WI38 (cell line): ENCODE measurements at regions not wholly inside any gene's neighbourhood (a gene's known extent, or its start where the extent isn't known, plus 50 kb on each side); places are given as distances from the start of the nearest gene placed in this dataset.

ENCODE experiments used
- H3K4me3 ChIP-seq: 2 replicates; pipeline ENCODE4 v1.5.1; 2011; ENCODE audit warnings: low read depth, mild to moderate bottlenecking, control low read depth, low read length
- CTCF ChIP-seq: IDR thresholded peaks from 2 replicates; pipeline ENCODE4 v1.5.1; 2012; ENCODE audit warnings: low read depth, mild to moderate bottlenecking, control low read depth, low read length

- H3K4me3 ChIP-seq = no peak overlapping the region
- no peak for TF ChIP-seq CTCF
Observed at GRCh38 chr4:59727745-59728144, 1472.4 kb upstream of the ADGRL3 start.

GRCh38 chr4:59728496-59728895 is 1471.6 kb upstream of the ADGRL3 start:
- H3K4me3 ChIP-seq = no peak overlapping the region
- no peak for TF ChIP-seq CTCF

GRCh38 chr4:59729321-59729720 is 1470.8 kb upstream of the ADGRL3 start:
- TF ChIP-seq CTCF = no peak
- no peak overlapping the region for H3K4me3 ChIP-seq

GRCh38 chr4:59748433-59748832 is 1451.7 kb upstream of the ADGRL3 start:
- TF ChIP-seq CTCF = no peak
- H3K4me3 ChIP-seq = no peak overlapping the region

GRCh38 chr4:59759082-59759825 is 1440.9 kb upstream of the ADGRL3 start:
- no peak for TF ChIP-seq CTCF
- H3K4me3 ChIP-seq = no peak overlapping the region

- TF ChIP-seq CTCF = no peak
- no peak overlapping the region for H3K4me3 ChIP-seq
Observed at GRCh38 chr4:59762344-59762743, 1437.8 kb upstream of the ADGRL3 start.

GRCh38 chr4:59770601-59771264 is 1429.4 kb upstream of the ADGRL3 start:
- TF ChIP-seq CTCF = no peak
- no peak overlapping the region for H3K4me3 ChIP-seq
